ENCODE measurements at regions not wholly inside any gene's neighbourhood (a gene's known extent, or its start where the extent isn't known, plus 50 kb on each side); places are given as distances from the start of the nearest gene placed in this dataset.
"Not testable (repeated sequence)": the region's sequence is repeated elsewhere in the genome, so short reads cannot be mapped to it uniquely, and the experiment has no call there.

DNA sequence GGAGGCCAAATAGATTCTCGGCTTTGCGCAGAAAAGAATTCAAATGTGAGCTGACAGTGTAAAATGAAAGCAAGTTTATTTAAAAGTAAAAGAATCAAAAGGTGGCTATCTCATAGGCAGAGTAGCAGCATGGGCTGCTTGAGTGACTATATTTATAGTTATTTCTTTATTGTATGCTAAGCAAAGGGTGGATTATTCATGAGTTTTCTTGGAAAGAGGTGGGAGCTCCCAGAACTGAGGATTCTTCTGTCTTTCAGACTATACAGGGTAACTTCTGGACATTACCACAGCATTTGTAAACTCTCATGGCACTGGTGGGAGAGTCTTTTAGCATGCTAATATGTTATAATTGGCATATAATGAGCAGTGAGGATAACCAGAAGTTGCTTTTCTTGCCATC lies 659.9 kb downstream of the RWDD3 start:
- no peak for DNase-seq (ENCODE audit: low read depth in 3 of 3)

DNA sequence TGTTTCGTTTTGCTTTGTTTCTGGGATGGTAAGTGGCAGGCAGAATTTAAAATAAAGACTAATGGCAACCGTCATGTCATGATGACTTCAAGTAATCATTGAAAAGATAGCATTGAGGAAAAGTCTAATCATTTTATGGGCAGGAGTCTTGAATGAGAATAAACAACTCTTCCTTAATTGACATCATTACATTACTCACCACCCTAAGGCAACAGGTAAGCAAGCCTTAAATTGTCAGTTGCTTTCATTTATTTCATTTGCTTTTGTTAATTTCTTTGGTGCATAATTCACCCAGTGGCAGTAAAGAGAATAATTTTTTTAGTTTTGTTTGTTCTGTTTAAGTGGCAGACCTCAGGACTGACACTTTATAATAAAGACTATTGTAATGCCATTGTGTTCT lies 669.0 kb downstream of the RWDD3 start:
- no peak for DNase-seq (ENCODE audit: low read depth in 3 of 3)

DNA sequence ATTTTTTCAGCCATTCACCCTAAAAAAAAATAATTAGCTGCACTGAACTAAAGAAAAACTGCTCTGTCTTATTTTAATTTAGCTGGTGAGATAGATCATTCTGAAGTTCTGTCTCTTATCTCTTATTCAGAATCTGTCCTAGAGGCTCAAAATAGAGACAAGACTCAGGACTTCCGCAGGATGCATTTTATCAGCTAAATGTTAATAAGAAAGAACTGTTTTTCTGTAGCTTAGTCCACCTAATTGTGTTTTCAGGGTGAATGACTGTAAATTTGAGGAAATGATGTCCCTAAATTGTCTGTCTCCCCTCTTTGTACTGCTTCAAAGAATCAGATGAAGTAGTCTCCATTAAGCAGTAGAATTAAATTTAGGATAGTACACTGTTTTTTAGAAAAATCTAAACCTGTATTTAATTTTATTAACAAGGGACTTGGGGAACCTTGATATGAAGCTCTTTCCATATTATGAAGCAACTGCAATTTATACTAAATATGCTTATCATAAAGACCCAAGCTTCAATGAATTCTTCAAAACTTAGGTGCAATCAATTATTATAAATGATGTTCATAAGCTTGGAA lies 671.9 kb downstream of the RWDD3 start:
- DNase-seq (ENCODE audit: low read depth in 3 of 3): no peak

DNA sequence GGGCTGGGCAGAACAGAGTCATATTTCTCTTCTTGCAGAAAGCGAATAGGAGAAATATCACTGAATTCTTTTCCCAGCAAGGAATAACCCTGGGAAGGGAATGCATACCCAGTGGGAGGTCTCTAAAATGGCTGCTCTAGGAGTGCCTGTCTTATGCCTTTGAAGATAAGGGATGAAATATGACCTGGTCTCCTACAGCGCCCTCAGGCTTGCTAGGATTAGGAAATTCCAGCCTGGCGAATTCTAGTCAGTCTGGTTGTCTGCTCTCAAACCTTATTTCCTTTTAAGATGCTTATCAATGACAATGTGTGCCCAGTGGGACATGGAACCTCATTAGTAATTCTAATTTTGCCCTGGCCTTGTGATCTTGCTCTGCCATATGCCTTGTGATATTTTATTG lies 677.7 kb downstream of the RWDD3 start:
- not testable (repeated sequence) for DNase-seq (ENCODE audit: low read depth in 3 of 3)

DNA sequence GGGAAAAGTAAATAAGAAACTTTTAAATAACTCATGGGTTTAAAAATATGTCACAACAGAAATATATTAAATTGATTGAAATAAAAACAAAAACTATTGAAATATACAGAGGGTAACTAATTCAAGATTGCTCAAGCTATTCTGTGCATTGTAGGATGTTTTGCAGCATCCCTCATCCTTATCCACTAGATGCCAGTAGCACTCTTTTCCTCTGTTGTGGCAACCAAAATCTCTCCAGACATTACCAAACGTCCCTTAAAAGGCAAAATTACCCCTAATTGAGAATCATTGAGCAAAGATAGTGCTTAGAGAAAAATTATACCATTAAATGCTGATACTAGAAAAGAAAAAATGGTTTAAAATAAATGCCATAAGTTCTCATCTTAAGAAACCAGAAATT lies 682.6 kb downstream of the RWDD3 start:
- DNase-seq (ENCODE audit: low read depth in 3 of 3): no peak

DNA sequence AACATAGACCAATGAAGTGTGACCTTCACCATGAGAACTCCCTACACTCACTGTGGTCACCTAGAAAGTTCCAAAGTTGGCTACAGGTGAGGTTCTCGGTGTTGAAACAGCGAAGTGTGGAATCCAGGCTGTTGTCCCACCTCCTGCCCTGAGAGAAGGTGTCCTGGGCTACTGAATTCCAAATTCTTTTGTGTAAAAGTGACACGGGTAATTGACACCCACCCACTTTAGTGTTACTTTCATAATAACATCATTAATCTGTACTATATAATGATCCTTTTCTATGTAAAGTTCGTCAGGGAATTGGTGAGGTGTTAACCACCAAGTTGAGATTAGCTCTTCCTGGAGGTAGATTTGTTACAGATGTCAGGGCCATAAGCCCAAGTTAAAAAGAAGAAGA lies 690.7 kb downstream of the RWDD3 start:
- DNase-seq (ENCODE audit: low read depth in 3 of 3): no peak

DNA sequence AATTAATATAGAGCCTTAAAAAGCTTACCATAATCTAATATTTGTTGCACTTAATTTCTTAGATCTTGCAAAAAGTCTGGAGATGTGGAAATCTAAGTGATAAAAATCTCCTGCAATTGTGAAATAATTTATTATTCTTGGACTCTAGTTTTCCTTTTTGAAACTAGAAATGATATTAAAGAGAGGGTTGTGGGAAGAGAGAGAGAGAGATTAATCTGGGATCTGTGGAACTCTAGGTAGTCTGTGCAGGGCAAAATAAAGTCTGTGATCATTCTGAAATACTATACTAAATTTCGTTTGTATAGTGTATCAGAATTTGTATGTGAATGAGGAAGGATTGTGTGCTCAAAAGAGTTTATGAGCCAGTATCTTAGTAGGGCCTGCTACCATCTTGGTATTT lies 692.3 kb downstream of the RWDD3 start:
- no peak for DNase-seq (ENCODE audit: low read depth in 3 of 3)

DNA sequence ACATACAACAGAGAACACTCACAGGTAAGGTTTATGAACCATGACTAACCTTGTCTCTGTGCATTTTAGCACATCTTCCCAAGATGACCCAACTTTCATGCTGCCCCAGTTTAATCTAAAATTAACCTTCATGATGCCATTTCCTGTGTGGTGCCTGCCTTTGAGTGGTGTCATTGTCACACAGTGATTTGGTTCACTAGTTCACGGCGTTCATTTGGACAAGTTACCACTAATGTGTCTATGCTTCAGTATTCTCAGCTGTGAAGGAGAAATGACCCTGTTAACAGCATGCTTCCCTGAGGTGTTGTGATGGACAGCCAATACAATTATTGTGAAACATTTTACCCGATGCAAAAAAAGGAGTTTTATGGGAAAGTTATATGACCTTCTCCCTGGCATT lies 693.1 kb downstream of the RWDD3 start:
- DNase-seq (ENCODE audit: low read depth in 3 of 3): no peak

DNA sequence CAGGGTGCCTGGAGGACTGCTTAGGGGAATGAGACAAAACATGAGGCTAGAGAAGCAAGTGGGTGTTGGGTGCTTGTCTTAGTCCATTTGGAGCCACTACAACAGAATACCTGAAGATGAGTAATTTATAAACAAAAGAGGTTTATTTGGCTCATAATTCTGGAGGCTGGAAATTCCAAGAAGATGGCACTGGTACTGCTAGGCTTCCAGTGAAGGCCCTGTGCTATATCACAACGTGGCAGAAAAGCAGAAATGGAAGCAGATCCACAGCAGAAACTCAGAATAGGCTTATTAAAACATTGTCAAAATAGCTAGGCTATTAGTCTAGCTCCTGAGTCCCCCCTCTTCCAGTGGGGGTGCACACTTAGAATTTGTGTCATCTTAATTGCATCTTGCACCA lies 701.7 kb downstream of the RWDD3 start:
- DNase-seq (ENCODE audit: low read depth in 3 of 3): no peak

DNA sequence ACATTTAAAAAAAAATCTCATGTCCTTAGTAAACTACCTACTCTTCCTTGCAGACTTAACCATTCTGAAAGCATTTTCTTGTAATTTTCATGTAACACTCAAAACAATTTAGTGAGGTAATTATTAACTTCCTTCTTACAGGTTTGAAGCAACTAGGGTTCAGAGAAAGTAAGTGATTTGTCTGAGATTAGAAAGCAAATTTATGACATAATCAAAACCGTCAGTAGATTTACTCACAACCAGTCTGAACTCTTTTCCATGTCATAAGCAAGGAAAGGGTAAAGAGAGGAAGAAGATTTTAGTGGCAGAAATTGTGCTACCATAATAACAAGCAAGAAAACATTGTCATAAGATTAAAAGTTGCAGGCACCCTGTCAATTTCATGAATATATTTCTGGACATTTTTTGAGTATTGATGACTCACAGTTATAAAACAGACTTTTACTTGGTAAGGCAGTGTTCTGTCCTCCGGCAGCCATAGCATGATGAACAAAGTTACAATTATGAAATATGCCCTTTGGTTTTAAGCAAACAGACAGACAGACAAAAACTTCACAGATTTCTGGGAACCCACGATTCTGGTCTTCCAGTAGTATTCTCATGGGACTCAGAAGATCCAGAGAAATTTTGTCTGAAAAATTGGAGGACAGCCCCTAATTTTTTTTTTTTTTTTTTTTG lies 707.2 kb downstream of the RWDD3 start:
- DNase-seq (ENCODE audit: low read depth in 3 of 3): no peak

DNA sequence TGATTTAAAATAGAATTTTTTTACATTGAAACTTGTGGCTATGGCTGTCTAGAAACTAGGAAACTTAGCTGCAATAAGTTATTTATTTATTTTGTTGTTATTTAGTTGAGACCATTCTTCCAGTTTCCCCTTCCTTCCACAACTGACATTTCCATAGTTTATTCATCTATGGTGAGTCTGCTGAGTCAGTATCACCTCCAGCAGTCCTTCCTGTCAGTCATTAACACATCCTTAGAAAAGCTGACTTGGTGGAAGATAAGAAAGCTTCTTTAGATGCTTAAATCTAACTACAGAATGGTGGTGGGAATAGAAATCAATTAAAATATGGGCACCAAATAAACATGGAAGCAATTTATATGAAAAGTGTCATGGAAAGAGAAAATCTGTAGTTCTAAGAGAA lies 714.0 kb downstream of the RWDD3 start:
- DNase-seq (ENCODE audit: low read depth in 3 of 3): no peak

DNA sequence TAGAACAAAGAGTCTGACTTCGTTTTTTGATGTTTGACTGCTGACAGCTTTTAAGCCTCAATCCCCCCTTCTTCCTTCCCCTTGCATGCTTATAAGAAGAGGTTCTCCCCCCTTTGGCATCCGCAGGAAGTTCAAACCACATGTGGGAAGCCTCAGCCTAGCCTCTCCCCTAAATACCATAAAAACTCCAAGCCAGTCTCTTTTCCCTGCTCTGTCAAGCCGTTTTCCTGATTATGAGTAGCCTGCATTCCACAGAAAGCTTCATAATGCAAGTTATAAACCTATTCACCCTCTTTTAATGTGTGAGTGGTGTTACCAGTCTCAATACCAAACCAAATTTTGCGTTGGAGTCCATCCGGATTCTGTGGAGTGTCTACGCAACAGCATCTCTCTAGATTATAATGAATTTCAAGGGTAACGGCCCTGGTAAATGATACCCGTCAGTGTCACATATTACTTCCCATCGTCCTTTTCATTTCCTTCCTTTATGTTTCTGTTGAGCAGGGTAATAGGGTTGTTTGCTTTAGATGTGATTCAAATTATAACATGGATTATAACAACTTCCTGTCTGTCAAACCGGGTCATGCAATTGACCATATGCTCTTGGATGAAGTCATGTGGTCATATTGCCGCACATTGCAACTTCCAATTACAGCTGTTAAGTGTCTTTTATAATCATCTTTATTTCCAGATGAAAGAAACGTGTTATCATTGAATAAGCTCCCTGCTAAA lies 717.5 kb downstream of the RWDD3 start:
- no peak for DNase-seq (ENCODE audit: low read depth in 3 of 3)

DNA sequence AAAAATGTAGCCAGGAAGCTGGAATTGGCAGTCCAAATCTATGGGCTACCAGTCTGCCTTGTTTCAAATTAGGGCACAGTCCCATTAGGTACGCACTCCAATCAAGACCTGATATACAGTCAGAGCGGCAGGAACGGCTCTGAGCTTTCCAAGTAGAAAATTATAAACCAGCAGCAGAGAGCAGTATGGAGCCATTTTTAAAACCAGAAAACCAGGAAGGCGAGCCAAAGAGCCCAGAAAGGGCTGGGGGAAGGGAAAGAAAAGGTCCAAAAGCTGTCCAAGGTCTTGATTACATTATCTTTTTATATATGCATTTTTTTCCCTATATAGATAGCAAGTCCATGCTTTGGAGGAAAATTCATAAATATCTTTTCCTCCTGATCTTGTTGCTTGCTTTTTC lies 719.0 kb downstream of the RWDD3 start:
- DNase-seq (ENCODE audit: low read depth in 3 of 3): no peak

DNA sequence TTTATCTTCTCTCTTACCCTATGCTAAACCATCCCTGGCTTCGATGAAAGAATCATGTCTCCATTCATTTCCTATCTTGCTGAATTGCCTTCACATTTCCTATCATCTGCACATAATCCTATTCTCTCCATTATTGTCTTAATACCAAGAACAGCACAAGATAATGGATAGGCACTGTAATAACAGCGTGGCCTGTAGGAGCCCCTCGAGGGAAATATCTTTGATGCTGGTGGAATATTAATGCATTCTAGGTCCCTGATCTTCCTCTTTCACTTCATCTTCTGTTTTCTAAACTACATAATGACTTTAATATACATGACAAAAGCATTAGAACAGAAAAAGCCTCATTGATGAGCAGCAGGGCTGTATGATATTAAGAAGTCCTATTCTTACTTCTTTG lies 720.6 kb downstream of the RWDD3 start:
- DNase-seq (ENCODE audit: low read depth in 3 of 3): no peak

DNA sequence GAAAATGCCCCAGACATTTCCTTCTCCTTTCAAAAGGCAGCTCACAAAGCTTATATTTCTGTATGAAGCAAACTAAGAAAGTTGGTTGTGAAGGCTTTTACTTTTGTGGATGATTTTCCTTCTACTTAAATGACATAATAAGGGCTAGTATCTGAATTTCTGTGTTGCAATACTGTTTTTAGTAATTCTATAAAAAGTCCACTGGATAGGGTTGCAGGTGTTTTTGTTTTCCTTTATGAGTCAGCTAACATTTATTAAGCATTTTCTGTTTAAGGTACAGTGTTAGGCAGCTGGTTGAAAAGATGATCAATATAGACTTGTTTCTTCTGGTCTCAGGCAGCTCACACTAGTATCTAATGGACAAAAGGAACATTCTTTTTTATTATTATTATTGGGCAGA lies 722.2 kb downstream of the RWDD3 start:
- no peak for DNase-seq (ENCODE audit: low read depth in 3 of 3)

DNA sequence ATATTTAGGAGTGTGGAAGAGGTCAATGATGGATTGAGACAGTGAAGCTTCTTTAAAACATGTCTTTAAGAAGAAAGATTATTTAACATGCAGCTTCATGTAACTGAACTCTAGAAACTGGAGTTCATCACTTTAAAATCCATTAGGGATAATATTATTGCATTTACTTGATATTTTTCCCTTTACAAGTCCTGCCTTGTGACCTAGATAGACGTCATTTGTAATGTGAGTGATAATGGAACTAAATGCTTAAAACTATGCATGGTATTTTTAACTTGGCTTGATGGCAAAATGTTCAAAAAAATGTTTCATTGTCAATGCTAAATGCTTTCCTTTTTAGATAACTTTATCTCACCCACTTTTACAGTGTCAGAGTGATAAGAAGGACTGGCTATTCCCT lies 723.7 kb downstream of the RWDD3 start:
- DNase-seq (ENCODE audit: low read depth in 3 of 3): no peak

DNA sequence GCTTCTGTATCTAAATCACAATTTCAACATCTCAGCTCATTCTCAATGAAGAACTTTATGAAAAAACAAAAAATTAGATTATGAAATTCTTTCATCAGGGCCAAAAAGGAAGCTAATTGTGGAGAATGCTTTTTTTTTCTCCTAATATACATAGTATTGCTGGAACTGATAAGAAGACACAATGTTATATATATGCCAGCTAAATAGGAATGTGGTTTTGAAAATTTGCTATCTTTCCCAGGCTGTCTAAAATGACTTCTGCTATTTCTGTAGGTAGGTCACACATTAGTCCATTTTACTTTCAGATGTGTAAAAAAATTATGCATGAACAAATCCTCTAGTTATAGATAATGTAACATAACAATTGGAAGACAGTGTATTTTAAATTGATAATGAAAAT lies 732.9 kb downstream of the RWDD3 start:
- DNase-seq (ENCODE audit: low read depth in 3 of 3): no peak

DNA sequence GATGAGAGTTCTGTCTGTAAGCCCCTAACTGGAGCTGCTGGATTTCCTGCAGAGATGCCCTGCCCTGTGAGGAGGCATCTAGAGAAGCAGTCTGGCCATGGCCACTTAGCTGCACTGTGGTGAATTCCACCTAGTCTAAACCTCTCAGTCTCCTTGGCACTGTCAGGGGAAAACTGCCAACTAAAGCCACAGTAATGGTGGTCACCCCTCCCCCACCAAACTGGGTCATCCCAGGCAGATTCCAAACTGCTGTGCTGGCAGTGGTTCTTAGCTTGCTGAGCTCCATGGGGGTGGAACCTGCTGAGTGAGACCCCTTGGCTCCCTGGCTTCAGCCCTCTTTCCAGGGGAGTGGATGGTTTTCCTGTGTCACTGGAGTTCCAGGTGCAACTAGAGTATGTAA lies 740.6 kb downstream of the RWDD3 start:
- no peak for DNase-seq (ENCODE audit: low read depth in 3 of 3)

DNA sequence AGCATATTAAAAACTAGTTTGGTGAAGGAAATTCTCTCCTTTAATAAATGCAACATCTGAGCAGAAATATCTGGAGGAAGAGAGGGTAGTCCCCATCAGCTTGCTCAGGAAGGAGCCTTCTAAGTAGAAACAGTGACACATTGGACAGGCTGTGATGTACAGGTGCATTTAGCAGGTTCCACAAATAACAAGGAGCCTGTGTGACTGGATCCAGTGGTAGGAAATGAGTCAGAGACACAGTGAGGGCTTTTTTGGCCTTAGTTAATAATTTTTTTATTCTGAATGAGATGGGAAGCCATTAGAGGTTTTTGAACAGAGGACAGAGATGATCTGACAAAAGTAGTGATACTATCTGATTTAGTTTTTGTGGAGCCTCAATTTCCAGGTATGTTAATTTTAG lies 738.9 kb upstream of the PTBP2 start:
- no peak for DNase-seq (ENCODE audit: low read depth in 3 of 3)

DNA sequence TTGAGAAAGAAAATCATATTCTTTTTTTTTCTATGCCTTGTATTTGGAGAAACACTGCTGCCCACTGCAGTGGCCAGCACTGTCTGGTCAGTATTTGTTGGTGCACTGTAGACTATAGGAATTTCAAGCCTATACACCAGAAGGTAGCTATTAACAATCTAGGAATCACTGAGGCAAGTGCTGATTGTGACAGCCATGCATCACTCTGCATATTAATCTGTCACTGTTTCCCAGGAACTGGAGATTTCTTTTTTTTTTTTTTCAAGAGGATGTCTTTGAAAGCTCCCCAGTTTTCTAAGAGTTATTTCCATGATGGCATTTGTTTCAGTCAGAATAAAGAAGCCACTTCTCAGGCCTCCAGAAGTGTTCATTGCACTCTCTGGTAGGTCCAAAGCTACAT lies 737.8 kb upstream of the PTBP2 start:
- DNase-seq (ENCODE audit: low read depth in 3 of 3): no peak

DNA sequence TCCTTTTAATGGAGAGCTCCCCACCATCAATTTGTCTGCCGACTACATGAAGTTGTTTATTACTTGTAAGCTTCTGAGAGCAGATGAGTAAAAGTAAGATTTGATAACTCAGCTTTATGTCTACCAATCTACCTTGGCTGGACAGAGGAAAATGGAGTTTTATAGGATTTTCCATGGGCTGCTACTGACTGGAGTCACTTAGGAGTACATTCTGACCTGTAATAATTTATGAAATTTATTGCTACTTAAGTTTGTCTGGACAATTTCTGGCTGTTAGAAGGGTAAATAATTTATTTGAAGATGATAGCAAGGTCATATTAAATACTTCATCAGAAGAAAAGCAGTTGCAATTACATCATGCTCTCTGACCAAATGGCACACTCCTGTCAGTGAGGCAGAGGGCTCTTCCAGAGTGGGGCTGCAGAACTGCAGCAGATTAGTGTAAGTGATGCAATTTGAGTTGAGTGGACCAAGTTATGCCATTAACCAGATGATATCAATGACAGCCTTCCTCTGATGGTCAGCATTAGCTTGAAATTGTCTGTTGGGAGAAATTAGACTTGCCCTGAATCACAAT lies 736.7 kb upstream of the PTBP2 start:
- no peak for DNase-seq (ENCODE audit: low read depth in 3 of 3)

DNA sequence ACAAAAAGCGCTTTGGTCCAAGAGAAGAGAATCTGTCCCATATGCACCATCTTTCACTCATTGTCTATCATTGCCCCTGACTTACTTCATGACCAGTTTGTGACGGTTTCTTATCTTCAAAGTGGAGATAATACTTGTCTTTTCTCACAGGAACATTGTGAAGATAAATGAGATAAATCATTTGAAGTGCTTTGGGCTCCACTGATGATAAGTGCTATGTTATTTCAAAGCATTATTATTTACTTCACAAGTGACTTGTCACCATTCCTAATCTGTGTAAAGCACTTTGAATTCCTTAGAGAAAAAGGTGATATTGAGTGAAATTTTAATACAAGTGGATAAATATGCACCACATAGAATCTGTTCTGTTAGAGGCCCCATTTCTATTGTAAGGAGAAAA lies 731.6 kb upstream of the PTBP2 start:
- no peak for DNase-seq (ENCODE audit: low read depth in 3 of 3)

All from stimulated activated CD4-positive, alpha-beta T cell treated with anti-CD3 and anti-CD28 coated beads, TNF-alpha, amount 100 ng/mL, for 24 hours (primary cell).